HFFc6 (cell line): ENCODE measurements at regions not wholly inside any gene's neighbourhood (a gene's known extent, or its start where the extent isn't known, plus 50 kb on each side); places are given as distances from the start of the nearest gene placed in this dataset.

Source experiments
- DNase-seq: peaks from one replicate; pipeline ENCODE4 v3.0.0-alpha.2; 2018
- H3K27ac Mint-ChIP-seq: 2 replicates; pipeline ENCODE4 v1.8.0; 2020; ENCODE audit warnings: mild to moderate bottlenecking, mixed read lengths
- H3K27me3 Mint-ChIP-seq: 2 replicates; pipeline ENCODE4 v1.8.0; 2021; ENCODE audit warnings: mild to moderate bottlenecking, moderate library complexity, mixed read lengths; ENCODE audit not compliant: insufficient read depth
- H3K36me3 Mint-ChIP-seq: 2 replicates; pipeline ENCODE4 v1.8.0; 2021; ENCODE audit warnings: low read depth, mixed read lengths
- H3K4me1 Mint-ChIP-seq: 2 replicates; pipeline ENCODE4 v1.8.0; 2020; ENCODE audit warnings: low read depth, mixed read lengths
- H3K4me3 Mint-ChIP-seq: 2 replicates; pipeline ENCODE4 v1.8.0; 2020; ENCODE audit warnings: mild to moderate bottlenecking, moderate library complexity, mixed read lengths
- H3K9me3 Mint-ChIP-seq: 2 replicates; pipeline ENCODE4 v1.8.0; 2020; ENCODE audit warnings: mild to moderate bottlenecking, mixed read lengths
- CTCF ChIP-seq: fragments of 200-600 bp; sonication (generic); IDR thresholded peaks from 2 replicates; pipeline ENCODE4 v1.5.0; 2021; ENCODE audit warnings: antibody characterized with exemption, mild to moderate bottlenecking

DNA sequence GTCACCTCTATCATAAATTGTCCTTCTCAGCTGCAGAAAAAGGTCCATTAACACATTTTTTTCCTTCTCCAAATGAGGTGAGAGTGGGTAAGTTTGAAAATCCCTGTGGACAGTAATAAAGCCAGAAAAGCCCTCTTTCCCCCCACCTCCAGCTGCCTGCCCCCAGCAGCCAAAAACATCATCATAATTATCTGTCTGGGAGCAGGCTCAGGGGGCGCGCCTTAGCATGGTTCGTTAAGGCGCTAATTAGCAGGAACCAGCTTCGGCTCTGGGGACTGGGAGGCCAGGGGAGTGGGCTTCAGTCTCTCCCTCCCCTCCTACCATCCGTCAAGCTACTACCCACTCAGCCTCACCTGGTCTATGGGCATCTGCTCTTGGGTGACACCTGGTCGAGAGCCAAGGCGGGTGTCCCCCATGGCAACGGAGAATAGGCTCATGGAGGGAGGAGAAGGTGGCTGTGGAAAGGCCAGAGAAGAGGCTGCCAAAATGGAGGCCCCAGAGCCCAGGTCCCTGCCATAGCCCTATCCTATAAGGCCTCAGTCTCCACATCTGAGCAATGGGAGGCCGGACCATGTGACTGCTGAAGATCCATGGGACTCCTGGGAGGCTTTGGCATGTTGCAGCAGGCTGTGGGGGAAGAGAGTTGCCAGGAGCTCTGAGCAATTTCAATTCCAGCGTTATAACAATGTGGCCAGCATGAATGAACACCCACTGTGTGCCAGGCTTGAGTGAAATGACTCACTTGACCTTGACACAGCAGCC, 140.1 kb upstream of the LINGO1 start:
- Mint-ChIP-seq H3K27me3 (peaks cover 33% of the 10 kb centered on the region), H3K4me1 (no peaks in the 10 kb centered on the region), H3K27ac (no peak overlapping the region), H3K9me3 (no peaks in the 10 kb centered on the region), H3K36me3 (no peaks in the 10 kb centered on the region), H3K4me3 (no peak overlapping the region)
- no peak for TF ChIP-seq CTCF
- no peak for DNase-seq

- peaks cover 36% of the 10 kb centered on the region for H3K27me3 Mint-ChIP-seq
- no peak overlapping the region for H3K4me3 Mint-ChIP-seq
- no peak overlapping the region for H3K27ac Mint-ChIP-seq
- no peak for TF ChIP-seq CTCF
- DNase-seq, result no peak
- H3K36me3 Mint-ChIP-seq, result no peaks in the 10 kb centered on the region
- H3K9me3 Mint-ChIP-seq, result no peaks in the 10 kb centered on the region
- no peaks in the 10 kb centered on the region for H3K4me1 Mint-ChIP-seq
Observed at GRCh38 chr15:77771616-77772015, 138.9 kb upstream of the LINGO1 start.

- Mint-ChIP-seq H3K27ac (no peak overlapping the region), H3K27me3 (peaks cover 46% of the 10 kb centered on the region), H3K9me3 (no peaks in the 10 kb centered on the region), H3K4me1 (no peaks in the 10 kb centered on the region), H3K36me3 (no peaks in the 10 kb centered on the region), H3K4me3 (no peak overlapping the region)
- no peak for TF ChIP-seq CTCF
- DNase-seq, result no peak
Observed at GRCh38 chr15:77769700-77770099, 137.0 kb upstream of the LINGO1 start.

DNA sequence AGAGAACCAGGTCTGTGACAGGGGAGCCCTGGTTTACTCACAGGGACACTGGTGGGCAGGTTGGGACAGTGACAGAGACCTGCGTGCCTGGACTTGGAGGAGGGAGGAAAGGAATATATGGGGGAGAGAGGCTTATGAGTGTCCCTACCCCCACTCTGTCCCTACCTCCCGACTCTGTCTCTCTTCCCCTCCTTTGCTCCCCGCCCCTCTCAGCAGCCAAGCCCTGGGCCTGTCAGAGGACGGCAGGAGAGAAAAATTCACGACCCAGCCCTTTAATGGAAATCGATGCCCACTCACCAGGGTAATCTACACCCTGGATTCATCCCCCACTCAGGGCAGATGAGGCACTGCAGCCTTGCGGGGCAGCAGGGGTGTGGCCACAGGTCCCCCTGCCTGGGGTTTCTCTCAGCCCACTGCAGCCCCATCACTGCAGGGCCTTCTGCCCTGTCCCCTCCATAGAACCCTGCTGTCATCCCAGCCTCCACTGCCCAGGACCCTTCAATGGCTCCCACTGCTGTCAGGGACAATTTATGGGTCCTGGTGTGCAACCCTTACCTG, 135.9 kb upstream of the LINGO1 start:
- DNase-seq, result no peak
- Mint-ChIP-seq H3K27ac (no peak overlapping the region), H3K4me3 (no peak overlapping the region), H3K27me3 (peaks cover 54% of the 10 kb centered on the region), H3K4me1 (no peaks in the 10 kb centered on the region), H3K9me3 (no peaks in the 10 kb centered on the region), H3K36me3 (no peaks in the 10 kb centered on the region)
- TF ChIP-seq CTCF, result no peak

DNA sequence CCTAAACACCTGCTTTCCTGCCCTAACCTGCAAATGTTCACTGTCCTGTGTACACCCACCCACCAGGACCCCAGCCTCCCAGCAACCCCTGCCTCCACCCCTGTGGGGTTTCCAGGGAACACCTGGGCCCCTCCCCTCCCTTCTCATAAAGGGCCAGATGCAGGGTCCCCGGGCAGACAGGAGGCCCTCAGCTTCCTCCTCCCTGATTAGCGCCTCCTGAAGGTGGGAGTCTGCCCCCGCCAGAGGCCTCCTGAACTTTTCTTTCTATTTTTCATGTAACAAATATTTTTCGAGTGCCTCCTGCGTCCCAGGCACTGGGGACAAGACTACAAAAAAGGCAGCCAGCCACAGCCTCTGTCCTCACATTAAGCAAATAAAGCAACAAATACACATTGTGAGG, 135.4 kb upstream of the LINGO1 start:
- H3K9me3 Mint-ChIP-seq, result no peaks in the 10 kb centered on the region
- H3K27ac Mint-ChIP-seq, result no peak overlapping the region
- no peak for TF ChIP-seq CTCF
- DNase-seq, result no peak
- H3K4me1 Mint-ChIP-seq, result no peaks in the 10 kb centered on the region
- H3K36me3 Mint-ChIP-seq, result no peaks in the 10 kb centered on the region
- H3K27me3 Mint-ChIP-seq, result peaks cover 56% of the 10 kb centered on the region
- H3K4me3 Mint-ChIP-seq, result no peak overlapping the region
